ENCODE measurements at regions not wholly inside any gene's neighbourhood (a gene's known extent, or its start where the extent isn't known, plus 50 kb on each side); places are given as distances from the start of the nearest gene placed in this dataset.
"Not testable (repeated sequence)": the region's sequence is repeated elsewhere in the genome, so short reads cannot be mapped to it uniquely, and the experiment has no call there.

- H2AFZ ChIP-seq (ENCODE audit: low read depth, low read length, poor library complexity, severe bottlenecking); RAD21 ChIA-PET (ENCODE audit: low non-redundant PET in 1 of 2, low total read pairs in 2 of 2, uncharacterized antibody in 2 of 2, unreplicated experiment in 2 of 2); H3K4me3 ChIP-seq (replicated peaks in 1 of 2; ENCODE audit: low read depth in 1 of 2, low read length in 2 of 2); DNase-seq (ENCODE audit: low read depth, low spot score); H3K9ac ChIP-seq (ENCODE audit: low read length); H3K4me2 ChIP-seq (ENCODE audit: low read length); H3K9me3 ChIP-seq (ENCODE audit: control insufficient read depth in 1 of 2, insufficient read depth in 1 of 2, low read depth in 1 of 2, low read length in 2 of 2); BruUV-seq (replicated peaks); POLR2A ChIA-PET; H3K9me2 ChIP-seq (ENCODE audit: insufficient read depth); H3K4me1 ChIP-seq (ENCODE audit: control insufficient read depth in 1 of 2, insufficient read depth in 2 of 2, low read length in 2 of 2); intact Hi-C loops (cut with micrococcal nuclease); H4K20me1 ChIP-seq (ENCODE audit: insufficient read depth); ATAC-seq; H3K79me2 ChIP-seq (ENCODE audit: insufficient read depth, low read length); H3K36me3 ChIP-seq (ENCODE audit: control insufficient read depth in 1 of 2, insufficient read depth in 2 of 2, low read length in 2 of 2); H3K27ac ChIP-seq (ENCODE audit: low read depth, low read length); CTCF ChIA-PET; H3K27me3 ChIP-seq (ENCODE audit: insufficient read depth, low read length): not testable (repeated sequence)
Observed at GRCh38 chr7:76918619-76919018, 113.5 kb downstream of the SPDYE17 start.

GRCh38 chr7:76914361-76914760 lies 117.8 kb downstream of the SPDYE17 start:
- H3K79me2 ChIP-seq (ENCODE audit: insufficient read depth, low read length); H3K4me3 ChIP-seq (replicated peaks in 1 of 2; ENCODE audit: low read depth in 1 of 2, low read length in 2 of 2); H3K9ac ChIP-seq (ENCODE audit: low read length); H2AFZ ChIP-seq (ENCODE audit: low read depth, low read length, poor library complexity, severe bottlenecking); H3K9me3 ChIP-seq (ENCODE audit: control insufficient read depth in 1 of 2, insufficient read depth in 1 of 2, low read depth in 1 of 2, low read length in 2 of 2); intact Hi-C loops (cut with micrococcal nuclease); H3K4me2 ChIP-seq (ENCODE audit: low read length); H3K36me3 ChIP-seq (ENCODE audit: control insufficient read depth in 1 of 2, insufficient read depth in 2 of 2, low read length in 2 of 2); CTCF ChIA-PET; H3K27me3 ChIP-seq (ENCODE audit: insufficient read depth, low read length); H3K9me2 ChIP-seq (ENCODE audit: insufficient read depth); H3K27ac ChIP-seq (ENCODE audit: low read depth, low read length); H4K20me1 ChIP-seq (ENCODE audit: insufficient read depth); DNase-seq (ENCODE audit: low read depth, low spot score); BruUV-seq (replicated peaks); H3K4me1 ChIP-seq (ENCODE audit: control insufficient read depth in 1 of 2, insufficient read depth in 2 of 2, low read length in 2 of 2); POLR2A ChIA-PET; ATAC-seq; RAD21 ChIA-PET (ENCODE audit: low non-redundant PET in 1 of 2, low total read pairs in 2 of 2, uncharacterized antibody in 2 of 2, unreplicated experiment in 2 of 2): not testable (repeated sequence)

- H2AFZ ChIP-seq (ENCODE audit: low read depth, low read length, poor library complexity, severe bottlenecking); BruUV-seq (replicated peaks); H3K9ac ChIP-seq (ENCODE audit: low read length); RAD21 ChIA-PET (ENCODE audit: low non-redundant PET in 1 of 2, low total read pairs in 2 of 2, uncharacterized antibody in 2 of 2, unreplicated experiment in 2 of 2); DNase-seq (ENCODE audit: low read depth, low spot score); H3K27ac ChIP-seq (ENCODE audit: low read depth, low read length); H3K4me2 ChIP-seq (ENCODE audit: low read length); H4K20me1 ChIP-seq (ENCODE audit: insufficient read depth); intact Hi-C loops (cut with micrococcal nuclease); H3K27me3 ChIP-seq (ENCODE audit: insufficient read depth, low read length); H3K36me3 ChIP-seq (ENCODE audit: control insufficient read depth in 1 of 2, insufficient read depth in 2 of 2, low read length in 2 of 2); H3K9me2 ChIP-seq (ENCODE audit: insufficient read depth); H3K9me3 ChIP-seq (ENCODE audit: control insufficient read depth in 1 of 2, insufficient read depth in 1 of 2, low read depth in 1 of 2, low read length in 2 of 2); H3K4me1 ChIP-seq (ENCODE audit: control insufficient read depth in 1 of 2, insufficient read depth in 2 of 2, low read length in 2 of 2); H3K4me3 ChIP-seq (replicated peaks in 1 of 2; ENCODE audit: low read depth in 1 of 2, low read length in 2 of 2); ATAC-seq; POLR2A ChIA-PET; H3K79me2 ChIP-seq (ENCODE audit: insufficient read depth, low read length); CTCF ChIA-PET: not testable (repeated sequence)
Observed at GRCh38 chr7:76912011-76912814, 119.9 kb downstream of the SPDYE17 start.

- H3K9ac ChIP-seq (ENCODE audit: low read length); H3K9me2 ChIP-seq (ENCODE audit: insufficient read depth); ATAC-seq; H3K27me3 ChIP-seq (ENCODE audit: insufficient read depth, low read length); H3K27ac ChIP-seq (ENCODE audit: low read depth, low read length); intact Hi-C loops (cut with micrococcal nuclease); H3K36me3 ChIP-seq (ENCODE audit: control insufficient read depth in 1 of 2, insufficient read depth in 2 of 2, low read length in 2 of 2); DNase-seq (ENCODE audit: low read depth, low spot score); H3K4me3 ChIP-seq (replicated peaks in 1 of 2; ENCODE audit: low read depth in 1 of 2, low read length in 2 of 2); H3K79me2 ChIP-seq (ENCODE audit: insufficient read depth, low read length); POLR2A ChIA-PET; H3K9me3 ChIP-seq (ENCODE audit: control insufficient read depth in 1 of 2, insufficient read depth in 1 of 2, low read depth in 1 of 2, low read length in 2 of 2); RAD21 ChIA-PET (ENCODE audit: low non-redundant PET in 1 of 2, low total read pairs in 2 of 2, uncharacterized antibody in 2 of 2, unreplicated experiment in 2 of 2); H3K4me2 ChIP-seq (ENCODE audit: low read length); H2AFZ ChIP-seq (ENCODE audit: low read depth, low read length, poor library complexity, severe bottlenecking); H4K20me1 ChIP-seq (ENCODE audit: insufficient read depth); CTCF ChIA-PET; H3K4me1 ChIP-seq (ENCODE audit: control insufficient read depth in 1 of 2, insufficient read depth in 2 of 2, low read length in 2 of 2); BruUV-seq (replicated peaks): not testable (repeated sequence)
Observed at GRCh38 chr7:76904688-76905087, 127.5 kb downstream of the SPDYE17 start.

All from HCT116 (cell line).